ENCODE measurements at regions not wholly inside any gene's neighbourhood (a gene's known extent, or its start where the extent isn't known, plus 50 kb on each side); places are given as distances from the start of the nearest gene placed in this dataset.
A peak's percentile ranks its signal among the peaks of the same experiment; 100 is the strongest.

GRCh38 chr13:73268306-73268705, 209.5 kb downstream of the KLF5 start:
- no peaks in the 10 kb centered on the region for H3K9me3 ChIP-seq
- no peak for ATAC-seq
- no peak overlapping the region for H3K27ac ChIP-seq
- H3K36me3 ChIP-seq (replicated peaks in 1 of 2; ENCODE audit: insufficient read depth in 1 of 2, low read depth in 2 of 2): no peaks in the 10 kb centered on the region
- H3K4me1 ChIP-seq: no peaks in the 10 kb centered on the region
- WGBS, 2 donors: 83 to 90% methylated on average over 1 of the region's 1 CpG
- intact Hi-C loops (cut with DNase I): no loop called here
- peak in 1 of 4 donors; percentile 19 for DNase-seq
- H3K27me3 ChIP-seq: no peaks in the 10 kb centered on the region
- no peak overlapping the region for H3K4me3 ChIP-seq
- TF ChIP-seq POLR2A (IDR thresholded peaks at IDR 0.05) (no peak), CTCF (IDR thresholded peaks at IDR 0.05) (no peak)

DNA sequence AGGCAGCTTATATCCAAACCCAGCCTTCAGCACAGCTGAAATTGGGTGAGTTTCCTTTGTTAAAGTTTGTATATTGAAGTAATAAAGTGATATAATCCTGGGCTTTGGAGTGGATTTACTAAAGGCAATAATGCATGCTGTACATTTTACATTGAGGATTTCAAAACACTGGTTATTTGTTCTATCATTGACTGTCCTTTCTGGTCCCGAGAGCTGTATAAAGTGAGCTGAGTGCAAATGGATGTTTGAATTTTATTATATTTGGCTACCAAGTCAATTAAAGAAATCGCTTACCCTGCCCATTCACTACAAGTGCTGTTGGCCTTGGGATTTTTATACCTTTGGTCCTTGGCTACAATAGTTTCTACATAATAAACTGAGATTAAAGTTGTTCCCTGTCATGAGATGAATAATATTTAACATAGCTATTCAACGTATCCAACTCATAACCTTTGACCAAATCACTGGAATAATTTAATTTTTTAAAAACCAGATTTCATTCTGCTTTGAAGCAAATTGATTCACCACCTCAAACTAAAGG, 207.9 kb downstream of the KLF5 start:
- intact Hi-C loops (cut with DNase I): no loop called here
- Histone ChIP-seq H3K9me3 (no peaks in the 10 kb centered on the region), H3K36me3 (replicated peaks in 1 of 2; ENCODE audit: insufficient read depth in 1 of 2, low read depth in 2 of 2) (no peaks in the 10 kb centered on the region), H3K4me1 (peaks cover 3% of the 10 kb centered on the region), H3K27ac (no peak overlapping the region), H3K4me3 (no peak overlapping the region), H3K27me3 (no peaks in the 10 kb centered on the region)
- no peak for DNase-seq
- ATAC-seq: no peak
- TF ChIP-seq CTCF (IDR thresholded peaks at IDR 0.05) (no peak), POLR2A (IDR thresholded peaks at IDR 0.05) (no peak)
- WGBS, 2 donors: 50 to 62% methylated on average over 3 of the region's 3 CpGs

GRCh38 chr13:73262862-73263627, 204.2 kb downstream of the KLF5 start:
- H3K36me3 ChIP-seq (replicated peaks in 1 of 2; ENCODE audit: insufficient read depth in 1 of 2, low read depth in 2 of 2): no peaks in the 10 kb centered on the region
- no peak for TF ChIP-seq CTCF (IDR thresholded peaks at IDR 0.05)
- no peak for TF ChIP-seq POLR2A (IDR thresholded peaks at IDR 0.05)
- H3K9me3 ChIP-seq: no peaks in the 10 kb centered on the region
- ATAC-seq (no peak), DNase-seq (no peak)
- no peak overlapping the region for H3K27ac ChIP-seq
- 71 to 77% methylated on average over 5 of the region's 5 CpGs for whole genome bisulfite sequencing, 2 donors
- no peak overlapping the region for H3K4me3 ChIP-seq
- H3K4me1 ChIP-seq: peaks cover 8% of the 10 kb centered on the region
- intact Hi-C loops (cut with DNase I): no loop called here
- H3K27me3 ChIP-seq: no peaks in the 10 kb centered on the region

DNA sequence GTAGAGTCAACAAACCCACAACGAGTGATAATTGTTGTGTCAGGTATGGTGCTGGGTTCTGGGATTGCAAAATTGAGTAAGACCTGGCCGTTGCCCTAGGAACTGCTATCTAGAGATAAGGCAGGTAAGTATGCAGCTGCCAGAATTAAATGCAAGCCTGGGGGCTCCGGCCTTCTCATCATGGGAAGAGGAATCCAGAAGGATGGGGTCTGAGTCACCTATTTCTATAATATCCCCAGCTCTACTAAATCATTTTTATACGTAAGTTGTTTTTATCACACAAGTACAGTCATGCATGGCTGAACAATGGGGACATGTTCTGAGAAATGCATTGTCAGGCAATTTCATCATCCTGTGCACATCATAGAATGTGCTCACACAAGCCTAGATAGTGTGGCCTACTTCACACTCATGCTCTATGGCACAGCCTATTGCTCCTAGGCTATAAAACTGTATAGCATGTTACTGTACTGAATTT, 203.0 kb downstream of the KLF5 start:
- no peaks in the 10 kb centered on the region for H3K9me3 ChIP-seq
- WGBS, 2 donors: 15 to 23% methylated on average over 4 of the region's 4 CpGs
- no peak for TF ChIP-seq CTCF (IDR thresholded peaks at IDR 0.05)
- no peak for TF ChIP-seq POLR2A (IDR thresholded peaks at IDR 0.05)
- no peaks in the 10 kb centered on the region for H3K36me3 ChIP-seq (replicated peaks in 1 of 2; ENCODE audit: insufficient read depth in 1 of 2, low read depth in 2 of 2)
- intact Hi-C loops (cut with DNase I): no loop called here
- DNase-seq (peak in 3 of 4 donors; percentile 20 to 48 (median 24)), ATAC-seq (peak; percentile 71)
- no peak overlapping the region for H3K4me3 ChIP-seq
- H3K27me3 ChIP-seq: no peaks in the 10 kb centered on the region
- peaks cover 8% of the 10 kb centered on the region for H3K4me1 ChIP-seq
- H3K27ac ChIP-seq: no peak overlapping the region

Measured in body of pancreas (tissue), 4 donors.